Ishikawa (cell line): ENCODE measurements at regions not wholly inside any gene's neighbourhood (a gene's known extent, or its start where the extent isn't known, plus 50 kb on each side); places are given as distances from the start of the nearest gene placed in this dataset.

Source experiments
- CEBPB ChIP-seq: IDR thresholded peaks from 2 replicates; pipeline ENCODE4 v1.6.1; 2012
- CREB1 ChIP-seq: IDR thresholded peaks from 2 replicates; pipeline ENCODE4 v1.6.1; 2012; ENCODE audit warnings: low read depth
- EGR1 ChIP-seq: IDR thresholded peaks from 2 replicates; pipeline ENCODE4 v1.6.1; 2012
- EP300 ChIP-seq: IDR thresholded peaks from 2 replicates; pipeline ENCODE4 v1.6.1; 2012; ENCODE audit warnings: borderline replicate concordance
- FOXM1 ChIP-seq: IDR thresholded peaks from 2 replicates; pipeline ENCODE4 v1.6.1; 2012; ENCODE audit warnings: low read depth, borderline replicate concordance
- NFIC ChIP-seq: IDR thresholded peaks from 2 replicates; pipeline ENCODE4 v1.6.1; 2012
- RAD21 ChIP-seq: IDR thresholded peaks from 2 replicates; pipeline ENCODE4 v1.6.1; 2012; ENCODE audit warnings: low read depth
- TAF1 ChIP-seq: IDR thresholded peaks from 2 replicates; pipeline ENCODE4 v1.6.1; 2012; ENCODE audit warnings: low read depth, mild to moderate bottlenecking
- TCF12 ChIP-seq: IDR thresholded peaks from 2 replicates; pipeline ENCODE4 v1.6.1; 2012; ENCODE audit warnings: low read depth
- TEAD4 ChIP-seq: IDR thresholded peaks from 2 replicates; pipeline ENCODE4 v1.6.1; 2012
- YY1 ChIP-seq: IDR thresholded peaks from 2 replicates; pipeline ENCODE4 v1.6.1; 2012; ENCODE audit warnings: low read depth
- ZBTB7A ChIP-seq: IDR thresholded peaks from 2 replicates; pipeline ENCODE4 v1.6.1; 2012; ENCODE audit warnings: low read depth
- TF ChIP-seq, protein P1 (sequence below): IDR thresholded peaks from 2 replicates; pipeline ENCODE4 v1.6.1; 2012
- TF ChIP-seq, protein P2 (sequence below): IDR thresholded peaks from 2 replicates; pipeline ENCODE4 v1.6.1; 2012; ENCODE audit warnings: low read depth, mild to moderate bottlenecking
- TF ChIP-seq, protein P3 (sequence below): IDR thresholded peaks from 2 replicates; pipeline ENCODE4 v1.6.1; 2012

DNA sequence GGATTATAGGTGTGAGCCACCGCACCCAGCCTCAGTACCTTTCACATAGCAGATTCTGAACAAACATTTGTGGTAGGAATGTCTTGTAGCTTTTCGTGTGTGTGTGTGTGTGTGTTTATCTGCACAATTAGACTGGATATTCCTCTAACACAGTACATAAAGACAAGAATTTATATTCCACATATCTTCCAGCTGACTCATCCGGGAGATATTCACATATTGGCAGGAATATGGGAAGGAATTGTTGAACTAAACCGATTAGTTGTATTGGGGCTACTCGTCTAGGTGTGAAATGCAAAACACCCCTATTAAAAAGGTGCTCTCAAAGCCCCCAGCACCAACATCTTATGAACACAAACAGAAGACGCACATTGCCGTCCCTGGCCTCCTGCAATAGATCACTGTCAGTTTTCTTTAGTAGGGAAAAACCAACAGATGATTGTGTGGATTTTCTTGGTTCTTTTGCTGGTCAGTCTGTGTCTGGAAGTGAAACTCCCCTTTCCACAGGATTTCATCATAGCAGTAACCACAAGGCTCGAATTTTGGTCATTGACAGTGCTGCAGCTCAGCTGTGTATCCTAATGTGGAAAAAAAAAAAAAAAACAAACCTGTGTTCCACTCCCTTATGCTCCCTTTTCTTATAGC is 208.5 kb upstream of the ACVR2A start:
- TF ChIP-seq TEAD4: no peak
- no peak for TF ChIP-seq RAD21
- TF ChIP-seq, protein P1, sequence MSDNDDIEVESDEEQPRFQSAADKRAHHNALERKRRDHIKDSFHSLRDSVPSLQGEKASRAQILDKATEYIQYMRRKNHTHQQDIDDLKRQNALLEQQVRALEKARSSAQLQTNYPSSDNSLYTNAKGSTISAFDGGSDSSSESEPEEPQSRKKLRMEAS: no peak
- TF ChIP-seq NFIC: no peak
- no peak for TF ChIP-seq CEBPB
- TF ChIP-seq, protein P2, sequence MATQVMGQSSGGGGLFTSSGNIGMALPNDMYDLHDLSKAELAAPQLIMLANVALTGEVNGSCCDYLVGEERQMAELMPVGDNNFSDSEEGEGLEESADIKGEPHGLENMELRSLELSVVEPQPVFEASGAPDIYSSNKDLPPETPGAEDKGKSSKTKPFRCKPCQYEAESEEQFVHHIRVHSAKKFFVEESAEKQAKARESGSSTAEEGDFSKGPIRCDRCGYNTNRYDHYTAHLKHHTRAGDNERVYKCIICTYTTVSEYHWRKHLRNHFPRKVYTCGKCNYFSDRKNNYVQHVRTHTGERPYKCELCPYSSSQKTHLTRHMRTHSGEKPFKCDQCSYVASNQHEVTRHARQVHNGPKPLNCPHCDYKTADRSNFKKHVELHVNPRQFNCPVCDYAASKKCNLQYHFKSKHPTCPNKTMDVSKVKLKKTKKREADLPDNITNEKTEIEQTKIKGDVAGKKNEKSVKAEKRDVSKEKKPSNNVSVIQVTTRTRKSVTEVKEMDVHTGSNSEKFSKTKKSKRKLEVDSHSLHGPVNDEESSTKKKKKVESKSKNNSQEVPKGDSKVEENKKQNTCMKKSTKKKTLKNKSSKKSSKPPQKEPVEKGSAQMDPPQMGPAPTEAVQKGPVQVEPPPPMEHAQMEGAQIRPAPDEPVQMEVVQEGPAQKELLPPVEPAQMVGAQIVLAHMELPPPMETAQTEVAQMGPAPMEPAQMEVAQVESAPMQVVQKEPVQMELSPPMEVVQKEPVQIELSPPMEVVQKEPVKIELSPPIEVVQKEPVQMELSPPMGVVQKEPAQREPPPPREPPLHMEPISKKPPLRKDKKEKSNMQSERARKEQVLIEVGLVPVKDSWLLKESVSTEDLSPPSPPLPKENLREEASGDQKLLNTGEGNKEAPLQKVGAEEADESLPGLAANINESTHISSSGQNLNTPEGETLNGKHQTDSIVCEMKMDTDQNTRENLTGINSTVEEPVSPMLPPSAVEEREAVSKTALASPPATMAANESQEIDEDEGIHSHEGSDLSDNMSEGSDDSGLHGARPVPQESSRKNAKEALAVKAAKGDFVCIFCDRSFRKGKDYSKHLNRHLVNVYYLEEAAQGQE: no peak
- no peak for TF ChIP-seq TAF1
- TF ChIP-seq EGR1: no peak
- TF ChIP-seq YY1: no peak
- TF ChIP-seq FOXM1: no peak
- no peak for TF ChIP-seq TCF12
- no peak for TF ChIP-seq EP300
- TF ChIP-seq, protein P3, sequence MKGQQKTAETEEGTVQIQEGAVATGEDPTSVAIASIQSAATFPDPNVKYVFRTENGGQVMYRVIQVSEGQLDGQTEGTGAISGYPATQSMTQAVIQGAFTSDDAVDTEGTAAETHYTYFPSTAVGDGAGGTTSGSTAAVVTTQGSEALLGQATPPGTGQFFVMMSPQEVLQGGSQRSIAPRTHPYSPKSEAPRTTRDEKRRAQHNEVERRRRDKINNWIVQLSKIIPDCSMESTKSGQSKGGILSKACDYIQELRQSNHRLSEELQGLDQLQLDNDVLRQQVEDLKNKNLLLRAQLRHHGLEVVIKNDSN: no peak
- TF ChIP-seq CREB1: no peak
- TF ChIP-seq ZBTB7A: no peak

DNA sequence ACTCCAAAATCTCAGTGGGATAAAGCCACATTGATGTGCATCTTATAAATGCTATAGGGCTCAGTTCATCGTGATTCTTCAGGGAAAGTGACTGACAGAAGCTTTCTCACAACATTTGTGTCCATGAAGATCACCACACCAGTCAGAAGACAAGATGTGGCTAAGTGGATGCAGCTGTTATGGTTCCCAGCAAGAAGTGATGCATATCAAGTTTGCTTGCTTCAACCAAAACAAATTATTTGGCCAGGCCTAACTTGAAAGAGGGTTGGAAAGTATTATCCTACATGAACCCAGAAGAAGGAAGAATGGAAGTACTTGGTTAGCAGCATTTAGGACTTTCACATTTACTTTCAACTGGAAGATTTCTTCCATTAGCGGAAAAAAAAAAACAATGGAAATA is 210.0 kb upstream of the ACVR2A start:
- TF ChIP-seq ZBTB7A (no peak), FOXM1 (no peak), CREB1 (no peak), TEAD4 (no peak), TCF12 (no peak)
- TF ChIP-seq, protein P1: no peak

DNA sequence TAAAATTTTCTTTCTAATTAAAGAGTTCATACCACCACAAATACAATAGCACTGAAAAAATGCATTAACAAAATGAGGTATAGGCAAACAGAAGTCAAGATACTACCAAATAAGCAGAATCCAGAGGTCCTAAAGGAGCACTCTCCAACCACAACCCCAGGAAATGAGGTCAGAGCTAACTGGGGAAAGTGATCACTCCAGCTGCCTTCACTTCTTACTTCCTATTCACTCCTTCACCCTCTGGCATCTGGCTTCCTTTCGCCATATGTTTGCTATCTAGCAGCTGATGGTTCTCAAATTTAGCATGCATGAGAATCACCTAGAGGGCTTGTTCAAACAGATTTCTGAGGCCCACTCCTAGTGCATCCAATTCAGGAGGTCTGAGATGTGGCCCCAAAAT is 212.6 kb upstream of the ACVR2A start:
- TF ChIP-seq CREB1 (no peak), TAF1 (no peak), CEBPB (no peak), EP300 (no peak), ZBTB7A (no peak), YY1 (no peak), TEAD4 (no peak), EGR1 (no peak), FOXM1 (no peak), NFIC (no peak), RAD21 (no peak), TCF12 (no peak)
- TF ChIP-seq, protein P1: no peak
- TF ChIP-seq, protein P3: no peak
- TF ChIP-seq, protein P2: no peak

DNA sequence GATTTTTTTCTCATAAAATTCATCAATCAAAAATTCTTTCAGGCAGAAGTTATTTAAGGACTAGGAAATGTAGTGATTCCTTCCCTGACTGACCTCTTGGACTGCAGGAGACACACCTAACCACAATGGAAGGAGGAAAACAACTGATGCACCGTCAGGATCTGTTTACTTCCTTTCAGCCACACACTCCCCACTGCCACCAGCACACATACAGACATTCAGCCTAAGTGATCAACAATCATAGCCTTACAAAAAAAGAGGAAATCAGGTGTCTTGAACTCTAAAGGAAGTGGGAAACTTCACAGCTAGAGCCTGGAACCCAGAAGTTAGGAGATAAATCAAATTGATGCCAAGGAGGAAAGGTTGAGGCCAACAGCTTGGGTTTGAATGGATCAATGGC is 213.5 kb upstream of the ACVR2A start:
- no peak for TF ChIP-seq TCF12
- TF ChIP-seq, protein P1: no peak

DNA sequence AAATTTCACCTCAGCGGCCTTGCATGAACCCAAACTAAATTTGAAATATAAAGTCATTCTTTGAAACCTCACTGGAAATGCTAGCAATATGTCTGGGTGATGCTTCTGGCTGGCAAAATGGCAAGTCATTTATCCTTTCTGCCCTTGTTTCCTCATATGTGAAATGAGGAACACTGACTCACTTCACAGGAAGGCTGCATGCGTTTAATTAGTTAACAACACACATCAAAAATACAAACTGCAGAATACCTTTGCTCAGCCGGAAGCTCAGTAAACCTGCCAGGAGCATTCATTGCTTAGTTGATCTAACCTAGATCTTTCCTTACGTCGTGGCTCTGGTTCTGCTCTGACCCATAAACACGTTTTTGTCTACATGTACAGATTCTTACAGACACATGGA is 214.2 kb upstream of the ACVR2A start:
- TF ChIP-seq TEAD4 (no peak), YY1 (no peak), EGR1 (no peak), ZBTB7A (no peak), NFIC (no peak), RAD21 (no peak), CREB1 (no peak), TCF12 (no peak), FOXM1 (no peak), CEBPB (no peak), TAF1 (no peak), EP300 (no peak)
- TF ChIP-seq, protein P1: no peak
- TF ChIP-seq, protein P2: no peak
- TF ChIP-seq, protein P3: no peak
